Keratinocyte (primary cell): ENCODE measurements at regions not wholly inside any gene's neighbourhood (a gene's known extent, or its start where the extent isn't known, plus 50 kb on each side); places are given as distances from the start of the nearest gene placed in this dataset.

ENCODE experiments used
- CTCF ChIP-seq, 3 experiments: IDR thresholded peaks in 1 of 3; conservative IDR thresholded peaks in 1 of 3; optimal IDR thresholded peaks in 1 of 3; 2 replicates in 2 of 3; 3 replicates in 1 of 3; pipeline versions ENCODE3 to v1.5.1; 2011; ENCODE audit warnings: low read length in 3 of 3, mild to moderate bottlenecking in 3 of 3, moderate library complexity in 2 of 3, control low read depth in 1 of 3, inconsistent platforms in 1 of 3; ENCODE audit not compliant: insufficient read depth in 2 of 3; ENCODE audit errors: extremely low read depth in 1 of 3
- EZH2 ChIP-seq: IDR thresholded peaks from one replicate; pipeline ENCODE4 v1.6.1; 2012; ENCODE audit warnings: inconsistent platforms, mild to moderate bottlenecking, low read length, moderate library complexity

- TF ChIP-seq CTCF (optimal IDR thresholded peaks at IDR 0.05 in 1 of 3, IDR thresholded peaks at IDR 0.05 in 1 of 3, conservative IDR thresholded peaks at IDR 0.05 in 1 of 3; ENCODE audit: extremely low read depth in 1 of 3, insufficient read depth in 2 of 3, low read length in 3 of 3) (no peak), EZH2 (no peak)
Observed at GRCh38 chr2:60294901-60295635, 258.4 kb downstream of the BCL11A start.
